ENCODE measurements at regions not wholly inside any gene's neighbourhood (a gene's known extent, or its start where the extent isn't known, plus 50 kb on each side); places are given as distances from the start of the nearest gene placed in this dataset.

DNA sequence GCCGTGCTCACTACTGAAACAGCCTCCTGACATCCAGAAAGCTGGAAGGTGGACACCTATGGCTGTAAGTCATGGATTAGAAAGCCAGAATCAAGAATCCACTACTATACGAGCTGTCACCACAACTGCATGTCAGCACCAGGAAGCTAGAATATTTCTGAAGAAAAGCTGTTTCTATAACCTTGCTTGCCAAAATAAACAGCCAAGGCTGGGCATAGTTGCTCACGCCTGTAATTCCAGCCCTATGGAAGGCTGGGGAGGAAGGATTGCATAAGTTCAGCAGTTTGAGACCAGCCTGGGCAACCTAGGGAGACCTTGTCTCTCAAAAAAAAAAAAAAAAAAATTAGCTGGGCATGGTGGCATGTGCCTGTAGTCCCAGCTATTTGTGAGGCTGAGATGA, 96.3 kb upstream of the GAREM1 start:
- H3K4me1 Mint-ChIP-seq (ENCODE audit: low read depth): no peaks in the 10 kb centered on the region
- H3K9me3 Mint-ChIP-seq: no peaks in the 10 kb centered on the region
- DNase-seq (ENCODE audit: low spot score): no peak
- no peaks in the 10 kb centered on the region for H3K27me3 Mint-ChIP-seq (ENCODE audit: insufficient read depth)
- no peak overlapping the region for H3K27ac Mint-ChIP-seq
- intact Hi-C loops (cut with micrococcal nuclease): no loop called here
- H3K36me3 Mint-ChIP-seq (ENCODE audit: low read depth): no peaks in the 10 kb centered on the region
- H3K4me3 Mint-ChIP-seq: no peak overlapping the region

DNA sequence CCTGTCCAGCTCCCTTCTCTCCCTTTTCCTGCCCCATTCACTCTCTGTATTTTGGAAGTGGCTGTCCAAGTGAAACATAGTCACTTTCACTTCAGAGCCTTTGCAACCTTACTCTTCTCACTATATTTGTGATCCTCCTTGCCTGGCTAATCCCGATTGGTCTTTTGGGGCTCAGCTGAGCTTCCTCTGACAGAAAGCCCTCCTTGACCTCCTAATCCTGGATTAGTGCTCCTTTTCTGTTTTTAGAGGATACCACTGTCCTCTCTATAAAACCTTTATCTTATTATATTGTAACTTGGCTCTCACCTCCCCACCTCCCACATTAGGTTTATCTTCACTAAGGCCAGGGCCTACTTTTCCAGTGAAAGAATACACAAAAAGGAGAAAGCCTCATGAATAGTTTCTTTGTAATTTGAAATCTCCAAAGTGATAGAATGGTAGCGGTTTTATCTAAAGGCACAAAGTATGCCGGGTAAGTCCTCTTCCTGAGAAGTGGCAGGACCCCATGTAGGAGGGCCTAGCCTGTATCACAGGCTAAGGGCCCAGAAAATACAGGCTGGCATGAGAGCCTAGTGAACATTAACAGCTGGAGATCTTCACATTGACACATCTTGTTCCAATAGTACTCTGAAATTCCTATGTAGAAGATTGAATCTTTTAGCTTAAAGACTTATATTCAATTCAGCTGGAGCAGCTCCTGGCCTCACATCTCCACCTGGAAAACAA, 83.1 kb upstream of the GAREM1 start:
- intact Hi-C loops (cut with micrococcal nuclease): loop anchor here (5.0 kb wide), 1 partner anchor 262 kb away; no protein-coding TSS in a partner anchor

DNA sequence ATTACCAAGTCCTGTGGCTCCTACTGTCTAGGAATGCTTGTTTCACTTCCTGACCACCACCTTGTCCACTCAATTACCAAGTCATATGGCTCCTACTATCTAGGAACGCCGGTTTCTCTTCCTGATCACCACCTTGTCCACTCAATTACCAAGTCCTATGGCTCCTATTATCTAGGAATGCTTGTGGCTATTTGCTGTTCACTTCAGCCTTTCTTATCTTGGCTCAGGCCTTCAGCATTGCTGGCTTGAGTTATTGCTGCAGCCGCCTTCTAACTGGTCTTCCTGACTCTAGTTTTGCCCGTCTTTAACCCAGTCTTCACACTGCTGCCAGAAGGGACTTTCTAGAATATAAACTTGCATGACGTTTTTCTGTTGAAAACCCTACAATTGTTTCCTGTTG, 82.5 kb upstream of the GAREM1 start:
- no peak for DNase-seq (ENCODE audit: low spot score)
- Mint-ChIP-seq H3K36me3 (ENCODE audit: low read depth) (no peaks in the 10 kb centered on the region), H3K9me3 (no peaks in the 10 kb centered on the region), H3K4me1 (ENCODE audit: low read depth) (no peaks in the 10 kb centered on the region), H3K27ac (no peak overlapping the region), H3K27me3 (ENCODE audit: insufficient read depth) (peaks cover 8% of the 10 kb centered on the region), H3K4me3 (no peak overlapping the region)
- intact Hi-C loops (cut with micrococcal nuclease): loop anchor here (5.0 kb wide), 1 partner anchor 261 kb away; no protein-coding TSS in a partner anchor

More for the DNA sequence above, 83.1 kb upstream of the GAREM1 start:
- no peak overlapping the region for H3K27ac Mint-ChIP-seq
- peaks cover 8% of the 10 kb centered on the region for H3K27me3 Mint-ChIP-seq (ENCODE audit: insufficient read depth)
- DNase-seq (ENCODE audit: low spot score): no peak
- H3K9me3 Mint-ChIP-seq: no peaks in the 10 kb centered on the region
- no peak overlapping the region for H3K4me3 Mint-ChIP-seq
- H3K4me1 Mint-ChIP-seq (ENCODE audit: low read depth): no peaks in the 10 kb centered on the region
- no peaks in the 10 kb centered on the region for H3K36me3 Mint-ChIP-seq (ENCODE audit: low read depth)

DNA sequence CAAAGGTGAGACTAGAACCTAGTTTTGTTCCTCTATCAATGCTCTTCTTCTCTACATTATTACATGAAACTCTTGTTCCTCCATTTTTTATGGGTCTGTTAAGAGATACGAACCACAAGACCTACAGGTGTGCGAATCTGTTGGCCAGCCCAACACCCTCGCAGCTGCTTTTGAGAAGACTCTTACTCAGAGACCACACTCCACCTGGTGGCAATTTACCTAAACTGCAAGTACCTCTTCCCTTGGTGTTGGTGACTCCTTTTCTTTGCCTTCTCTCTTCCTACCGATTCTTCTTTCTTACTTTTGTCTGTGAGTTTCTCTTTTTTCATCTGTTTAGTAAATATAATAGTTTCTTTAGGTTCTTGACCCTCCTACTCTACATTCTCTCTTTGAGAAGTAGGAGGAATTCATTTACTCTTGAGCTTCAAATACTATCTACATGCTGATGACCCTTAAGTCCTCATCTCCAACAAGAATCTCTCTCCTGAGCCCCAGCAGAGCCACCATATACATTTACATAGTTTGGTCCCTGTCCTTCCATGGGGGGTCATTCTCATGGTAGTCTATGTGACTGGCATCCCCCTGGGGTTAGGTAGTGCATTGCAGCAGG, 81.8 kb upstream of the GAREM1 start:
- intact Hi-C loops (cut with micrococcal nuclease): loop anchor here (1.0 to 5.0 kb wide), 2 partner anchors 260 to 394 kb away; no protein-coding TSS in a partner anchor
- Mint-ChIP-seq H3K4me3 (no peak overlapping the region), H3K36me3 (ENCODE audit: low read depth) (no peaks in the 10 kb centered on the region), H3K27me3 (ENCODE audit: insufficient read depth) (peaks cover 8% of the 10 kb centered on the region), H3K4me1 (ENCODE audit: low read depth) (no peaks in the 10 kb centered on the region), H3K9me3 (no peaks in the 10 kb centered on the region), H3K27ac (no peak overlapping the region)
- DNase-seq (ENCODE audit: low spot score): peak; percentile 16

DNA sequence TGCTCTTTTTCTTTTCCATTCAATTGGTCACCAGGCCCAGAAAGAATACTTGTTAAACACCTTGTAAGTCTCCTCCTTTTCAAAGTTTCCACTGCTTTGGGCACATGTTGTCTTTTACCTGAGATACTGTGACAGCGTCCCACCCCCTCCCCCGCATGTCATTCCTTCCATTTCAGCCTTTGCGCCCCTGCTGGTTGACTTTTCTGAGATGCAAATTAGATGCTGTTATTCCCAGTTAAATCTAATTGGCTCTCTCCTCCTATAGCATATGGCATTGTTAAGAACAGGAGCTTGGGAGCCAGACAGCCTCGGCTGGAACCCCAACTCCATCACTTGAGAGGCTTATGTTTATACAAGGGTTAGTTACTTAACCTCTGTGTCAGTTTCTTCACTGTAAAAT, 80.3 kb upstream of the GAREM1 start:
- intact Hi-C loops (cut with micrococcal nuclease): loop anchor here (5.0 kb wide), 1 partner anchor 259 kb away; no protein-coding TSS in a partner anchor
- H3K36me3 Mint-ChIP-seq (ENCODE audit: low read depth): no peaks in the 10 kb centered on the region
- H3K27me3 Mint-ChIP-seq (ENCODE audit: insufficient read depth): peaks cover 8% of the 10 kb centered on the region
- H3K4me3 Mint-ChIP-seq: no peak overlapping the region
- no peak overlapping the region for H3K27ac Mint-ChIP-seq
- DNase-seq (ENCODE audit: low spot score): no peak
- no peaks in the 10 kb centered on the region for H3K4me1 Mint-ChIP-seq (ENCODE audit: low read depth)
- H3K9me3 Mint-ChIP-seq: no peaks in the 10 kb centered on the region

DNA sequence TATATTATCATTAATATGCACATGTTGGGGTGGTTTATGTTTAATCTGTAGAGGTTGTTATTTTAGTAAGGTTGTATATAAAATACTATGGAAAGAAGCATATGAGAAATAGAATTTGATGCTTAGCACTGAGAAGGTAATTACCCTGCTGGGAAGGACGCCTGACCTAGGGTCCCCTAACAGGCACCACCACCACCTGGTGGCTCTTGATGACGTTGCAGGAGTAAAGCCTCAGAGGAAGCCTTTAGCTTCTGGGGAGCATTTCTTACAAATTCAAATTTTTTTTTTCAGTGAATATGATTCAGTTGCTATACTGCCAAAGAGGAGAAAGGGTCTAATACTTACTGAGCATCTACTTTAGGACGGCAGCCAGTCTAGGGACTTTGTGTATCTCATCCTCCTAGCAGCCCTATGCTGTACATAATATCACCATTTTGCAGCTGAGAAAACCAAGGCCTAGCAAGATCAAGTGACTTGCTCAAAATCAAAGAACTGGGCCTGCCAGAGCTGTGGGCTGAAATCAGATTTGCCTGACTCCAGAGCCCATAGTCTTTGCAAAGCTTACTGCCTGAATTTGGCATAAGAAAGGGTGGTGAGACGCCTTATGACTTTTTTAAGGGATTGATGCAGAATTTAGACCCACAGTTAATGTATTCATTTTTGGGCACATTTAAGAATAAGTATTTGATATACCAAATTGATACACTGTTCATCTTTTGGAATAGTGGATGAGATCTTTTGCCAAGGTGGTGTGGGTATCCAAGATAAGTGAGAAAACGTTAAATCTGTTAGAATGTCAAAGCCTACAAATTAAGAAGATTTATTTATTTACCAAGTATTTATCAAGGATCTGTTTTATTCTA, 78.8 kb upstream of the GAREM1 start:
- H3K27ac Mint-ChIP-seq: no peak overlapping the region
- no peaks in the 10 kb centered on the region for H3K4me1 Mint-ChIP-seq (ENCODE audit: low read depth)
- H3K36me3 Mint-ChIP-seq (ENCODE audit: low read depth): no peaks in the 10 kb centered on the region
- peaks cover 8% of the 10 kb centered on the region for H3K27me3 Mint-ChIP-seq (ENCODE audit: insufficient read depth)
- intact Hi-C loops (cut with micrococcal nuclease): loop anchor here (5.0 kb wide), 1 partner anchor 257 kb away; no protein-coding TSS in a partner anchor
- no peaks in the 10 kb centered on the region for H3K9me3 Mint-ChIP-seq
- no peak overlapping the region for H3K4me3 Mint-ChIP-seq
- DNase-seq (ENCODE audit: low spot score): no peak

DNA sequence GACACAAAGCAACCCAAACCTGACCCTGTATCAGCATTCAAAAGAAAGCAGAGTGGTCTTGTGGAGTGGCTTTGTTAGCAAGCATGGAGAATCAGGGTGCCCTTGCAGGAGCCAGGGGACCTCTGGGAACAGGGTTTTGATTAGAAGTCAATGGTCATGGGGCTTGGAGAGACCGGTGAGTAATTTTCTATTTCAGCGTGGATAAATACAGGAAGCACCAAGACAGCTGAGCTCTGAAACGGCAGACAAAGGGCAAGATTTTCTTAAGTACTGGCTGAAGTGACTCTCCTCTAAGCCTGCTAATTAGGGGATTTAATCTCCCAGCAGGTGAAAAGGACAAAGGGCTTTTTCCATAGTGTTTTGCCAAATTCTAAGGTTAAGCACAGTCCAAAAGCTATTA, 78.0 kb upstream of the GAREM1 start:
- Mint-ChIP-seq H3K9me3 (no peaks in the 10 kb centered on the region), H3K27me3 (ENCODE audit: insufficient read depth) (peaks cover 8% of the 10 kb centered on the region), H3K27ac (no peak overlapping the region), H3K36me3 (ENCODE audit: low read depth) (no peaks in the 10 kb centered on the region), H3K4me3 (no peak overlapping the region), H3K4me1 (ENCODE audit: low read depth) (no peaks in the 10 kb centered on the region)
- DNase-seq (ENCODE audit: low spot score): no peak
- intact Hi-C loops (cut with micrococcal nuclease): no loop called here

DNA sequence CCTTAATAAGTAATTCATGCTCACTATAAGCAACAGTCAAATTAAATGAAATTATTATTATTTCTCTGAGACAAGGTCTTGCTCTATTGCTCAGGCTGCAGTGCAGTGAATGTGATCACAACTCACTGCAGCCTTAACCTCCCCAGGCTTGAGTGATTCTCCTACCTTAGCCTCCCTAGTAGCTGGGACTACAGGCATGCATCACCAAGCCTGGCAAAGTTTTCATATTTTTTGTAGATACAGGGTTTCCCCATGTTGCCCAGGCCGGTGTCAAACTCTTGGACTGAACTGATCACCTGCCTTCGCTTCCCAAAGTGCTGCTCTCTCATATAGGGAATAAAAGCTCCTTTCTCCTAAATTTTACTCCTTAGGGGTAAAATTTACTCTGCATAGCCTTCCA, 74.9 kb upstream of the GAREM1 start:
- DNase-seq (ENCODE audit: low spot score): no peak
- H3K4me1 Mint-ChIP-seq (ENCODE audit: low read depth): no peaks in the 10 kb centered on the region
- H3K27me3 Mint-ChIP-seq (ENCODE audit: insufficient read depth): peaks cover 14% of the 10 kb centered on the region
- H3K36me3 Mint-ChIP-seq (ENCODE audit: low read depth): no peaks in the 10 kb centered on the region
- H3K4me3 Mint-ChIP-seq: no peak overlapping the region
- H3K27ac Mint-ChIP-seq: no peak overlapping the region
- H3K9me3 Mint-ChIP-seq: no peaks in the 10 kb centered on the region
- intact Hi-C loops (cut with micrococcal nuclease): no loop called here

DNA sequence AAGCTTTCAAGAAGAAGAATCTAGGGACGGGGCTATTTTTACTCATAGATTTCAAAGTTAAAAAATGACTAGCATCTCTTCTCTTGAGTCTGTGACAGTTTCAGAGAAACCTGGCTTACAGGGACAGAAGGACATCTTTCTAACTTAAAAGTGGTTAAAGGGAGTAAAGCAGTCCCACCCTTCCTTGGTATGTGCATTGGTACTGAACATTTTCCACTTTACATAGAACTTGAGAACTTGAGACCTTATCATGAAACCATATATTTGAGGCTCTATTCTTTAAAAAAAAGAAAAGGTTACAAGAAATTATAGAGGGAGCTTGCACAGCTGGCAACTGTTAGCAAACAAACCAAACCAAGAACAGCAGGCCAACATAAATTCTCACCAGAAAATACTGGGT, 73.4 kb upstream of the GAREM1 start:
- intact Hi-C loops (cut with micrococcal nuclease): no loop called here
- Mint-ChIP-seq H3K27ac (no peak overlapping the region), H3K4me3 (no peak overlapping the region), H3K27me3 (ENCODE audit: insufficient read depth) (peaks cover 7% of the 10 kb centered on the region), H3K36me3 (ENCODE audit: low read depth) (no peaks in the 10 kb centered on the region), H3K9me3 (no peaks in the 10 kb centered on the region), H3K4me1 (ENCODE audit: low read depth) (no peaks in the 10 kb centered on the region)
- DNase-seq (ENCODE audit: low spot score): no peak

DNA sequence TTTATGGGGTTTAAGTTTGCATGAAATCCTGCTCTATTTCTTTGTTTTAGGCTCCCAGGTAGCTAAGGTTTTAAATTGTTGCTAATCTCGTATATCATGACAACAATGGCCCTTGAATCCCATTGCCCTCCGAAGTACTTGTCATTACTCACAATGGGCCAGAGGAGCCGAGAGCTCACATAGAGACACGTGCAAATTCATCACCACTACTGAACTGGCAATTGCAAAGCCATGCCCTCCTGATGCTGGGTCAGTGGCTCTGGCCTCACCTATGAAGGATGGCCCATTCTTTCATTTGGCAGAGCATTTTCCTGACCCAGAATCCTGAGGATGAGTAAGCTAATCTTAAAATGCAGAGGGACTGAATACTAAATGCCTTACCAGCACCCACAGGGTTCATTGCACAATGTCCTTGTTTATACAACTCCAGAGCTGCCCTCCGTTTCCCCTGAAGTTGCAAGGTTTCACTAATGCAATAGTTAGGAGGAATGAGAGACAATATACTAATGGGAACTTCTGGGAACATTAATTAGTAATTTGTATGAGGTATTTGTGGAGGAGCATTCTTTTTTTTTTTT, 71.6 kb upstream of the GAREM1 start:
- no peak for DNase-seq (ENCODE audit: low spot score)
- H3K4me1 Mint-ChIP-seq (ENCODE audit: low read depth): no peaks in the 10 kb centered on the region
- no peak overlapping the region for H3K4me3 Mint-ChIP-seq
- H3K27me3 Mint-ChIP-seq (ENCODE audit: insufficient read depth): peaks cover 7% of the 10 kb centered on the region
- no peak overlapping the region for H3K27ac Mint-ChIP-seq
- H3K36me3 Mint-ChIP-seq (ENCODE audit: low read depth): no peaks in the 10 kb centered on the region
- intact Hi-C loops (cut with micrococcal nuclease): no loop called here
- H3K9me3 Mint-ChIP-seq: no peaks in the 10 kb centered on the region

DNA sequence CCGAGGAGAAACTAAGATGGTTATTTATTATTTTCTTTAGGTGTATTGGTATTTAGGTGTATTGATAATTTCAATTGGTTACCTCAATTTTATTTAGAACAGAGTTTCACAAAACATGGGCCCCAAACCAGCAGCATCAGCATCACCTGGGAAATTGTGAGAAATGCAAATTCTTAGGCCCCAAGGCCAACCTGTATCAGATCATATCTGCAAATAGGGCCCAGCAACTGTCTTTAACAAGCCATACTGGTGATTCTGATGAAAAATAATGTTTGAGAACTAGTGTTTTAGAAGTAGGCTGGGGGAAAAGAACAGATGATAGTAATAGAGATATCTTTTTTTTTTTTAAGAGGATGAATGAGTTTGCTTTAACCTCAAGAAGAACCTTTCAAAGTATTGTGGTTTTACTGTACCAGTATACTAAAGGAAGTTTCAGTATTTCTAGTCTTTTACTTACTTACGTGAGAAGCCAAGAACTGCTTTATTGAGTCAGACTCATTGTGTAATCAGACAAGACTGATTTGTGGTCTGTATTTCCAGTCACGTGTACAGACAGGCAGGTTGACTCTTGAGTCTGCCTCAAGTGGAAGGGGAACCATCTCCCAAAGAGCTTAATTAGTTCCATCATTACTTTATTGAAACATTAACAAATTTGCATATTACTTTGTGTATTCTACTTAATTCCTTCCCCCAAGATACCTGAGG, 60.4 kb upstream of the GAREM1 start:
- Mint-ChIP-seq H3K9me3 (no peaks in the 10 kb centered on the region), H3K4me3 (no peak overlapping the region), H3K4me1 (ENCODE audit: low read depth) (peaks cover 13% of the 10 kb centered on the region), H3K27ac (no peak overlapping the region), H3K36me3 (ENCODE audit: low read depth) (no peaks in the 10 kb centered on the region), H3K27me3 (ENCODE audit: insufficient read depth) (peaks cover 15% of the 10 kb centered on the region)
- intact Hi-C loops (cut with micrococcal nuclease): loop anchor here (5.0 kb wide), 1 partner anchor 874 kb away; no protein-coding TSS in a partner anchor
- no peak for DNase-seq (ENCODE audit: low spot score)

DNA sequence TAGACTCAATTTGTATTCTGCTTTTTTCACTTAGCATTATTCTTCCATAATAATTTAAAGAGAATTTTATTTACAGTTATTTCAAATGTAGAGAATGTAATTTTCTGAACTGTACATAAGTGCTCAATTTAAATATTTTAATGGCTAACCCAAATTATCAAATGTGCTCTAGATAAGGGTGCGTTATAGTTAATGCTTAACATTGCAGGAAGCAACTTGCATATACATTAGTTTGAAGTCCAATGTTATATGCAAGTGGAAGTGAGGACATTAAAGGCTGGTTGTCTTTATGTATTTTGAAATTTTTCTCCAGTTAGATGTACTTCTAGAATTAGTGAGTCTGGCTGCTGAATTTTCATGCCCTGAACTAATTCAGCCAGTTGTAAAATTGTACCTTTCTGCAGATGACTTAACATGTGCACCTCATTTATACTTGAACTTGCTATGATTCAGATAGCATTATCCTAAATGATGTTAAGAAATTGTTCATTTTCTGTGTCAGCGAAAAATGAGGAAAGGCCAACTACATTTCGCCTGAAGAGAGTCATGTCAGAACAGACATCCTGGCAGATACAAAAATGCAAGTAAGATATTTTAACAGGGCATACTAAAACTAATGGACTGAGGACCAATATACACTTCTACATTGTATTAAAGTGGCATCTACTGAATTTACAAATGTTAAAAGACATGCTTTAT, 59.2 kb upstream of the GAREM1 start:
- no peaks in the 10 kb centered on the region for H3K9me3 Mint-ChIP-seq
- peaks cover 13% of the 10 kb centered on the region for H3K4me1 Mint-ChIP-seq (ENCODE audit: low read depth)
- no peak overlapping the region for H3K27ac Mint-ChIP-seq
- no peak for DNase-seq (ENCODE audit: low spot score)
- no peak overlapping the region for H3K4me3 Mint-ChIP-seq
- H3K27me3 Mint-ChIP-seq (ENCODE audit: insufficient read depth): peaks cover 7% of the 10 kb centered on the region
- no peaks in the 10 kb centered on the region for H3K36me3 Mint-ChIP-seq (ENCODE audit: low read depth)
- intact Hi-C loops (cut with micrococcal nuclease): loop anchor here (5.0 kb wide), 1 partner anchor 873 kb away; no protein-coding TSS in a partner anchor

Measured in activated T-helper 1 cell treated with anti-CD3 and anti-CD28 coated beads, Interleukin-12 subunit alpha, Interleukin-12 subunit beta, Interleukin-2, Interleukin-4 antibody, amounts not matched to agents 30 ng/mL and 10 ng/mL and 1 ng/mL, durations not matched to agents 14 hours and 24 hours and 36 hours (primary cell).